ENCODE measurements at regions not wholly inside any gene's neighbourhood (a gene's known extent, or its start where the extent isn't known, plus 50 kb on each side); places are given as distances from the start of the nearest gene placed in this dataset.

GRCh38 chr2:138335036-138335435 lies 166.5 kb upstream of the SPOPL start:
- no peak overlapping the region for H3K14ac ChIP-seq (ENCODE audit: low read length in 2 of 2)
- H3K4me3 ChIP-seq (ENCODE audit: insufficient read depth in 1 of 2, low read depth in 1 of 2, low read length in 2 of 2), result no peak overlapping the region
- H2BK15ac ChIP-seq (ENCODE audit: low read depth, poor library complexity, severe bottlenecking), result no peak overlapping the region
- H3K27ac ChIP-seq (ENCODE audit: low read length, poor library complexity, severe bottlenecking), result no peak overlapping the region
- H4K8ac ChIP-seq (ENCODE audit: low read length), result no peak overlapping the region
- no peak overlapping the region for H2AK5ac ChIP-seq (ENCODE audit: low read length, severe bottlenecking)
- peak; percentile 36 for DNase-seq
- no peaks in the 10 kb centered on the region for H3K9me3 ChIP-seq (ENCODE audit: control insufficient read depth, low read length)
- H3K4me2 ChIP-seq (ENCODE audit: low read length, poor library complexity, severe bottlenecking), result no peak overlapping the region
- no peaks in the 10 kb centered on the region for H3K36me3 ChIP-seq (ENCODE audit: control insufficient read depth in 1 of 2, insufficient read depth in 2 of 2, low read depth in 1 of 2, low read length in 2 of 2)
- no peaks in the 10 kb centered on the region for H3K79me1 ChIP-seq (replicated peaks; ENCODE audit: low read length, poor library complexity, severe bottlenecking)
- no peaks in the 10 kb centered on the region for H3K27me3 ChIP-seq (ENCODE audit: control insufficient read depth in 1 of 2, insufficient read depth in 1 of 2, low read length in 2 of 2)
- H4K91ac ChIP-seq (ENCODE audit: low read length), result no peak overlapping the region
- H3K18ac ChIP-seq (ENCODE audit: low read depth in 1 of 2, low read length in 2 of 2), result no peak overlapping the region
- no peak overlapping the region for H3K4ac ChIP-seq (ENCODE audit: low read depth in 1 of 2, low read length in 2 of 2)
- no peak overlapping the region for H2BK120ac ChIP-seq (ENCODE audit: low read depth, low read length)
- H3K4me1 ChIP-seq (ENCODE audit: control insufficient read depth, insufficient read depth, low read depth, low read length), result no peaks in the 10 kb centered on the region
- H2AFZ ChIP-seq (ENCODE audit: low read depth, low read length), result no peak overlapping the region
- no peak overlapping the region for H2BK5ac ChIP-seq (ENCODE audit: low read depth, low read length, poor library complexity, severe bottlenecking)
- no peak overlapping the region for H3K9ac ChIP-seq (ENCODE audit: low read length)
- H2BK12ac ChIP-seq (ENCODE audit: low read length in 2 of 2), result no peak overlapping the region
- H3K23ac ChIP-seq (ENCODE audit: low read length in 2 of 2), result no peak overlapping the region

- no peak overlapping the region for H4K8ac ChIP-seq (ENCODE audit: low read length)
- H2BK5ac ChIP-seq (ENCODE audit: low read depth, low read length, poor library complexity, severe bottlenecking), result no peak overlapping the region
- H3K79me1 ChIP-seq (replicated peaks; ENCODE audit: low read length, poor library complexity, severe bottlenecking), result no peaks in the 10 kb centered on the region
- no peak overlapping the region for H3K18ac ChIP-seq (ENCODE audit: low read depth in 1 of 2, low read length in 2 of 2)
- H2BK120ac ChIP-seq (ENCODE audit: low read depth, low read length), result no peak overlapping the region
- H3K9ac ChIP-seq (ENCODE audit: low read length), result no peak overlapping the region
- H3K4me1 ChIP-seq (ENCODE audit: control insufficient read depth, insufficient read depth, low read depth, low read length), result no peaks in the 10 kb centered on the region
- no peaks in the 10 kb centered on the region for H3K36me3 ChIP-seq (ENCODE audit: control insufficient read depth in 1 of 2, insufficient read depth in 2 of 2, low read depth in 1 of 2, low read length in 2 of 2)
- no peak overlapping the region for H3K4me2 ChIP-seq (ENCODE audit: low read length, poor library complexity, severe bottlenecking)
- no peaks in the 10 kb centered on the region for H3K9me3 ChIP-seq (ENCODE audit: control insufficient read depth, low read length)
- H3K23ac ChIP-seq (ENCODE audit: low read length in 2 of 2), result no peak overlapping the region
- H2AFZ ChIP-seq (ENCODE audit: low read depth, low read length), result no peak overlapping the region
- no peak overlapping the region for H2AK5ac ChIP-seq (ENCODE audit: low read length, severe bottlenecking)
- H4K91ac ChIP-seq (ENCODE audit: low read length), result no peak overlapping the region
- H2BK15ac ChIP-seq (ENCODE audit: low read depth, poor library complexity, severe bottlenecking), result no peak overlapping the region
- no peak overlapping the region for H3K14ac ChIP-seq (ENCODE audit: low read length in 2 of 2)
- no peak overlapping the region for H3K4me3 ChIP-seq (ENCODE audit: insufficient read depth in 1 of 2, low read depth in 1 of 2, low read length in 2 of 2)
- DNase-seq, result no peak
- no peak overlapping the region for H3K4ac ChIP-seq (ENCODE audit: low read depth in 1 of 2, low read length in 2 of 2)
- no peak overlapping the region for H3K27ac ChIP-seq (ENCODE audit: low read length, poor library complexity, severe bottlenecking)
- no peak overlapping the region for H2BK12ac ChIP-seq (ENCODE audit: low read length in 2 of 2)
- WGBS, result 100% methylated on average over 2 of the region's 2 CpGs
- no peaks in the 10 kb centered on the region for H3K27me3 ChIP-seq (ENCODE audit: control insufficient read depth in 1 of 2, insufficient read depth in 1 of 2, low read length in 2 of 2)
These were observed 165.4 kb upstream of the SPOPL start for GRCh38 chr2:138336146-138336545.

- H2BK12ac ChIP-seq (ENCODE audit: low read length in 2 of 2), result no peak overlapping the region
- no peak overlapping the region for H3K4ac ChIP-seq (ENCODE audit: low read depth in 1 of 2, low read length in 2 of 2)
- H3K23ac ChIP-seq (ENCODE audit: low read length in 2 of 2), result no peak overlapping the region
- no peak overlapping the region for H3K4me2 ChIP-seq (ENCODE audit: low read length, poor library complexity, severe bottlenecking)
- H3K36me3 ChIP-seq (ENCODE audit: control insufficient read depth in 1 of 2, insufficient read depth in 2 of 2, low read depth in 1 of 2, low read length in 2 of 2), result no peaks in the 10 kb centered on the region
- H2AK5ac ChIP-seq (ENCODE audit: low read length, severe bottlenecking), result no peak overlapping the region
- no peak overlapping the region for H2AFZ ChIP-seq (ENCODE audit: low read depth, low read length)
- no peak overlapping the region for H2BK15ac ChIP-seq (ENCODE audit: low read depth, poor library complexity, severe bottlenecking)
- no peak overlapping the region for H3K14ac ChIP-seq (ENCODE audit: low read length in 2 of 2)
- WGBS, result 88% methylated on average over 2 of the region's 2 CpGs
- no peaks in the 10 kb centered on the region for H3K9me3 ChIP-seq (ENCODE audit: control insufficient read depth, low read length)
- no peaks in the 10 kb centered on the region for H3K27me3 ChIP-seq (ENCODE audit: control insufficient read depth in 1 of 2, insufficient read depth in 1 of 2, low read length in 2 of 2)
- DNase-seq, result no peak
- no peaks in the 10 kb centered on the region for H3K79me1 ChIP-seq (replicated peaks; ENCODE audit: low read length, poor library complexity, severe bottlenecking)
- H3K4me3 ChIP-seq (ENCODE audit: insufficient read depth in 1 of 2, low read depth in 1 of 2, low read length in 2 of 2), result no peak overlapping the region
- no peak overlapping the region for H4K91ac ChIP-seq (ENCODE audit: low read length)
- H3K27ac ChIP-seq (ENCODE audit: low read length, poor library complexity, severe bottlenecking), result no peak overlapping the region
- H3K18ac ChIP-seq (ENCODE audit: low read depth in 1 of 2, low read length in 2 of 2), result no peak overlapping the region
- H2BK5ac ChIP-seq (ENCODE audit: low read depth, low read length, poor library complexity, severe bottlenecking), result no peak overlapping the region
- no peak overlapping the region for H2BK120ac ChIP-seq (ENCODE audit: low read depth, low read length)
- H4K8ac ChIP-seq (ENCODE audit: low read length), result no peak overlapping the region
- H3K9ac ChIP-seq (ENCODE audit: low read length), result no peak overlapping the region
- no peaks in the 10 kb centered on the region for H3K4me1 ChIP-seq (ENCODE audit: control insufficient read depth, insufficient read depth, low read depth, low read length)
These were observed 146.3 kb upstream of the SPOPL start for GRCh38 chr2:138355244-138355643.

GRCh38 chr2:138356178-138356577 lies 145.4 kb upstream of the SPOPL start:
- Histone ChIP-seq H2BK12ac (ENCODE audit: low read length in 2 of 2) (no peak overlapping the region), H3K9me3 (ENCODE audit: control insufficient read depth, low read length) (no peaks in the 10 kb centered on the region), H3K4ac (ENCODE audit: low read depth in 1 of 2, low read length in 2 of 2) (no peak overlapping the region), H3K27ac (ENCODE audit: low read length, poor library complexity, severe bottlenecking) (no peak overlapping the region), H3K79me1 (replicated peaks; ENCODE audit: low read length, poor library complexity, severe bottlenecking) (no peaks in the 10 kb centered on the region), H4K8ac (ENCODE audit: low read length) (no peak overlapping the region), H4K91ac (ENCODE audit: low read length) (no peak overlapping the region), H2AFZ (ENCODE audit: low read depth, low read length) (no peak overlapping the region), H3K18ac (ENCODE audit: low read depth in 1 of 2, low read length in 2 of 2) (no peak overlapping the region), H3K36me3 (ENCODE audit: control insufficient read depth in 1 of 2, insufficient read depth in 2 of 2, low read depth in 1 of 2, low read length in 2 of 2) (no peaks in the 10 kb centered on the region), H2BK120ac (ENCODE audit: low read depth, low read length) (no peak overlapping the region), H3K4me2 (ENCODE audit: low read length, poor library complexity, severe bottlenecking) (no peak overlapping the region), H3K23ac (ENCODE audit: low read length in 2 of 2) (no peak overlapping the region), H2AK5ac (ENCODE audit: low read length, severe bottlenecking) (no peak overlapping the region), H2BK5ac (ENCODE audit: low read depth, low read length, poor library complexity, severe bottlenecking) (no peak overlapping the region), H2BK15ac (ENCODE audit: low read depth, poor library complexity, severe bottlenecking) (no peak overlapping the region), H3K27me3 (ENCODE audit: control insufficient read depth in 1 of 2, insufficient read depth in 1 of 2, low read length in 2 of 2) (no peaks in the 10 kb centered on the region), H3K9ac (ENCODE audit: low read length) (peak overlapping the region; percentile 51), H3K14ac (ENCODE audit: low read length in 2 of 2) (no peak overlapping the region), H3K4me3 (ENCODE audit: insufficient read depth in 1 of 2, low read depth in 1 of 2, low read length in 2 of 2) (peak overlapping the region in 1 of 2 experiments; percentile 35), H3K4me1 (ENCODE audit: control insufficient read depth, insufficient read depth, low read depth, low read length) (no peaks in the 10 kb centered on the region)
- WGBS, result 82% methylated on average over 3 of the region's 4 CpGs
- peak; percentile 39 for DNase-seq

Data from mesenchymal stem cell (in vitro differentiated cells and primary cell).